D721Med (cell line): ENCODE measurements at regions not wholly inside any gene's neighbourhood (a gene's known extent, or its start where the extent isn't known, plus 50 kb on each side); places are given as distances from the start of the nearest gene placed in this dataset.

Experiments used
- DNase-seq: peaks from one replicate; pipeline ENCODE4 v3.0.0; 2011; ENCODE audit warnings: low spot score; ENCODE audit not compliant: insufficient read length
- FAIRE-seq: peaks from 2 replicates; lab custom pipeline; 2011; peaks lifted over from hg19 to GRCh38; lab: Jason Lieb, UNC
- TF ChIP-seq, protein P1 (sequence below): IDR thresholded peaks from 2 replicates; pipeline ENCODE4 v1.5.1; 2012; ENCODE audit warnings: mild to moderate bottlenecking, control low read depth; ENCODE audit not compliant: insufficient read depth; ENCODE audit errors: missing control alignments

DNA sequence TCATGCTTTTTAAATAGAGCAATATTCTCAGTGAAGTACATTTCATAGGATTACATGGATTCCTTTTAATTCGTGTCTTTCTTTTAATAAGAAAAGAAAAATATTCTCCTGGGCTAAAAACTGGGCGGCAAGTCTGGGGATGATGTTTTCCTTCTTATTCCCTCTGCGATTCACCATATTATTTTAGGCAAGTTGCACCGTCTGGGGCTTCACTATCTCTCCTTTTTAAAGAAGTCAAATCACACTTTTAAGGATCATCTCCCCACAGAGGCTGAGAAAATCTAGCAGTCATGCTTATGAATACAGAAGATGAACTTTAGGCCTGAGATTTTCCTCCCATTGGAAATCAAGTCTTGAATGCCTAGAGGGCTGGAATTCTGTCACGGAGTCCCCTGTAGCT lies 104.1 kb downstream of the COPS8 start:
- DNase-seq (no peak), FAIRE-seq (no peak)
- TF ChIP-seq, protein P1, sequence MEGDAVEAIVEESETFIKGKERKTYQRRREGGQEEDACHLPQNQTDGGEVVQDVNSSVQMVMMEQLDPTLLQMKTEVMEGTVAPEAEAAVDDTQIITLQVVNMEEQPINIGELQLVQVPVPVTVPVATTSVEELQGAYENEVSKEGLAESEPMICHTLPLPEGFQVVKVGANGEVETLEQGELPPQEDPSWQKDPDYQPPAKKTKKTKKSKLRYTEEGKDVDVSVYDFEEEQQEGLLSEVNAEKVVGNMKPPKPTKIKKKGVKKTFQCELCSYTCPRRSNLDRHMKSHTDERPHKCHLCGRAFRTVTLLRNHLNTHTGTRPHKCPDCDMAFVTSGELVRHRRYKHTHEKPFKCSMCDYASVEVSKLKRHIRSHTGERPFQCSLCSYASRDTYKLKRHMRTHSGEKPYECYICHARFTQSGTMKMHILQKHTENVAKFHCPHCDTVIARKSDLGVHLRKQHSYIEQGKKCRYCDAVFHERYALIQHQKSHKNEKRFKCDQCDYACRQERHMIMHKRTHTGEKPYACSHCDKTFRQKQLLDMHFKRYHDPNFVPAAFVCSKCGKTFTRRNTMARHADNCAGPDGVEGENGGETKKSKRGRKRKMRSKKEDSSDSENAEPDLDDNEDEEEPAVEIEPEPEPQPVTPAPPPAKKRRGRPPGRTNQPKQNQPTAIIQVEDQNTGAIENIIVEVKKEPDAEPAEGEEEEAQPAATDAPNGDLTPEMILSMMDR, result no peak

- no peak for FAIRE-seq
Observed at GRCh38 chr2:237190966-237191713, 105.5 kb downstream of the COPS8 start.

GRCh38 chr2:237191714-237192081 lies 106.0 kb downstream of the COPS8 start:
- TF ChIP-seq, protein P1, result no peak
- FAIRE-seq, result no peak
- DNase-seq, result no peak

More at GRCh38 chr2:237190966-237191713, 105.5 kb downstream of the COPS8 start:
- no peak for DNase-seq
- TF ChIP-seq, protein P1, result no peak

DNA sequence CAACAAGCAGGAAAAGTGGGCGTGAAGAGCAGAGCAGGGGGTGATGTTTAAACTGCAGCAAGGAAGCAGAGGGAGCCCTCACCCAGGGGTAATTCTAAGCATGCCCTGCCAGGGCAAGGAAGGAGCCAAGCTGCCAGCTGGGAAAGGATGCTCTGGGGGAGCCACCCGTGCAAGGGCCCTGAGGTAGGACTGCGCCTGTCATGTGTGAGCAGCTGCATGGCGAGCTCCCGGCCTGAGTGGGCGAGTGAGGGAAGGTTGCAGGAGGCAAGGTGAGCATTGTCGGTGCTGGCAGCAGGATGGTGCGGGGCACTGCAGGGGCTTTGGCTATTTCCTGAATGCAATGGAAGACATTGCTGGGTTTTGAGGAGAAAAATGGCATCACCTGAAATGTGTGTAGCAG lies 107.2 kb downstream of the COPS8 start:
- no peak for FAIRE-seq
- no peak for DNase-seq
- TF ChIP-seq, protein P1, result no peak

GRCh38 chr2:237193436-237193835 lies 107.7 kb downstream of the COPS8 start:
- DNase-seq (no peak), FAIRE-seq (no peak)
- TF ChIP-seq, protein P1, result no peak

DNA sequence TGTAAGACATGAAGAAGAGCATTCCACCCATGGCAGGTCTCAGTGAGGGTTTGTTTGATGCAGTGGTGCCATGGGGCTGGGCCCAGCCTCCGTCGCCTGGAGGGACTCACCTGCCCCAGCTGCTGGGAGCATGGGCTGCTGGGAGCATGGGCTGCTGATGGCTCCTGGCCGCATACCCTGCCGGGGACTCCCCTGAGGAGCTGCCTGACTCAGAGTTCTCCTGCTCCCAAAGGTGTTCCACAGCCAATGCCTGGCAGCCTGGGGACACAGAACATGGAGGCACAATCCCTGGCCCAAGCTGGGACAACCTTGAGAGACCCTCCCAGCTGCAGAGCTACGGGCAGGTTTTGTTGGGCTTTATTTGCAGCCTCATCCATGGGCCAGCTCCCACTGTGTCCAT lies 108.4 kb downstream of the COPS8 start:
- TF ChIP-seq, protein P1, result no peak
- DNase-seq, result no peak
- FAIRE-seq, result no peak

- DNase-seq (no peak), FAIRE-seq (no peak)
- TF ChIP-seq, protein P1, result no peak
Observed at GRCh38 chr2:237194906-237195305, 109.2 kb downstream of the COPS8 start.
